ENCODE measurements at regions not wholly inside any gene's neighbourhood (a gene's known extent, or its start where the extent isn't known, plus 50 kb on each side); places are given as distances from the start of the nearest gene placed in this dataset.

DNA sequence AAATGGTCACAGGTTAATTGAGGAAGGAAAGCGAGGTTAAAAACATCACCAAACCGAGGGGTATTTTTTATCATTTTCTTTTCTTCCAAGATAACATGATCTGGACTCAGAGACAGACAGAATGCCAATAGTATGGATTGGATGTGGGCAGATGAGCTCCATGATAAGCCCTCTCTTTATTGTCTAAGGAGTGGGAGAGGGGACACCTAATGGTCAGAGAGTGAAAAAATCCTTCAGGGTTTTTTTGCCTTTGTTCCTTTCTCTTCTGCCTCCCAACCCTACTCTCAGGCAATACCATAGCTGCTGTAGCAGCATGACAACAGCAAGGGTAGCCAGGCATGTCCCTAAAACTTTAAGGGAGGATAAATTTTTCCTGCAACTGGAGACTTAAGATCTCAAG lies 94.7 kb downstream of the DIRAS2 start:
- Histone ChIP-seq H3K4me3 (ENCODE audit: low read length in 2 of 2) (no peak overlapping the region), H3K4ac (ENCODE audit: low read length) (no peak overlapping the region), H3K4me2 (ENCODE audit: insufficient read depth, low read length, poor library complexity, severe bottlenecking) (no peak overlapping the region), H3K9ac (ENCODE audit: low read depth, low read length, poor library complexity) (no peak overlapping the region), H3K27ac (replicated peaks; ENCODE audit: low read length) (no peak overlapping the region), H2AFZ (ENCODE audit: low read length) (peak overlapping the region; percentile 28), H4K91ac (ENCODE audit: low read depth, low read length, poor library complexity) (no peak overlapping the region), H3K4me1 (ENCODE audit: control insufficient read depth in 2 of 2, insufficient read depth in 1 of 2, low read depth in 1 of 2, low read length in 2 of 2) (peaks cover 1 to 23% of the 10 kb centered on the region in 2 donors), H3K18ac (ENCODE audit: low read length) (no peak overlapping the region), H3K9me3 (replicated peaks in 1 of 2; ENCODE audit: control insufficient read depth in 2 of 2, insufficient read depth in 1 of 2, low read depth in 1 of 2, low read length in 2 of 2) (peaks cover 6 to 21% of the 10 kb centered on the region in 2 donors), H2BK12ac (ENCODE audit: low read length) (no peak overlapping the region), H3K36me3 (replicated peaks in 1 of 2; ENCODE audit: control insufficient read depth in 2 of 2, insufficient read depth in 2 of 2, low read length in 2 of 2) (no peaks in the 10 kb centered on the region), H2AK5ac (ENCODE audit: low read depth, low read length) (no peak overlapping the region), H4K8ac (ENCODE audit: low read depth, low read length) (no peak overlapping the region), H3K79me1 (ENCODE audit: low read depth, low read length) (no peaks in the 10 kb centered on the region), H3K23ac (ENCODE audit: low read depth, low read length, poor library complexity) (no peak overlapping the region), H2BK5ac (ENCODE audit: low read length) (no peak overlapping the region), H3K27me3 (ENCODE audit: control insufficient read depth in 3 of 3, insufficient read depth in 3 of 3, low read depth in 1 of 3, low read length in 3 of 3) (no peaks in the 10 kb centered on the region), H2BK120ac (ENCODE audit: low read depth, low read length) (no peak overlapping the region), H2BK15ac (ENCODE audit: low read length) (no peak overlapping the region), H3K14ac (ENCODE audit: low read length) (no peak overlapping the region)
- no CpG with 5 or more reads among the region's 2 CpGs for WGBS, 2 donors (ENCODE audit: extremely low coverage in 2 of 2, insufficient read length in 2 of 2, insufficient replicate concordance in 1 of 2)
- DNase-seq (ENCODE audit: low spot score): no peak

DNA sequence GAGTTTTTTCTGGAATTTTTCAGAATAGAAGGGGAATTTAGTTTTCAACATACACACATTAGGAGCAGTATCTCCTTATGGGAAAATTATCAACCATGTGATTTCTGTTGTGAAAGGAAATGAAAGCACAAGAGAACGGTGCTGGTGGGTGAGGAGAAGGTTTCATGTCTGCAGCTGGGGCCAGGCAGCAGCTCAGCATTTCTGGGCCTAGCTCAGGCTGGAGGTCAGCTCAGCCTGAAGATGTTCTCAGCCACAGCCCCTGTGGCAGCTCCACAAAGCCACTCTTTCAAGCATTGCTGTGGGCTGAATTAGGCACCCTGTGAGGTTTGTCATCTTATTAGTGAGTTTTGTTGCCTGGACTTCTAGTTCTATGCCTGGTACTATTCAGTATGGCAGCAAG lies 90.3 kb downstream of the DIRAS2 start:
- no peak overlapping the region for H4K91ac ChIP-seq (ENCODE audit: low read depth, low read length, poor library complexity)
- no peaks in the 10 kb centered on the region for H3K36me3 ChIP-seq (replicated peaks in 1 of 2; ENCODE audit: control insufficient read depth in 2 of 2, insufficient read depth in 2 of 2, low read length in 2 of 2)
- H3K14ac ChIP-seq (ENCODE audit: low read length): no peak overlapping the region
- no peak overlapping the region for H3K27ac ChIP-seq (replicated peaks; ENCODE audit: low read length)
- H3K4me3 ChIP-seq (ENCODE audit: low read length in 2 of 2): no peak overlapping the region
- no peaks in the 10 kb centered on the region for H3K79me1 ChIP-seq (ENCODE audit: low read depth, low read length)
- WGBS, 2 donors (ENCODE audit: extremely low coverage in 2 of 2, insufficient read length in 2 of 2, insufficient replicate concordance in 1 of 2): no CpG with 5 or more reads among the region's 1 CpG
- H2AK5ac ChIP-seq (ENCODE audit: low read depth, low read length): no peak overlapping the region
- H3K27me3 ChIP-seq (ENCODE audit: control insufficient read depth in 3 of 3, insufficient read depth in 3 of 3, low read depth in 1 of 3, low read length in 3 of 3): no peaks in the 10 kb centered on the region
- H2BK12ac ChIP-seq (ENCODE audit: low read length): no peak overlapping the region
- no peak overlapping the region for H4K8ac ChIP-seq (ENCODE audit: low read depth, low read length)
- no peak overlapping the region for H2BK120ac ChIP-seq (ENCODE audit: low read depth, low read length)
- H3K18ac ChIP-seq (ENCODE audit: low read length): peak overlapping the region; percentile 8
- no peak overlapping the region for H2BK5ac ChIP-seq (ENCODE audit: low read length)
- DNase-seq (ENCODE audit: low spot score): no peak
- H3K23ac ChIP-seq (ENCODE audit: low read depth, low read length, poor library complexity): no peak overlapping the region
- peaks cover 0 to 6% of the 10 kb centered on the region in 2 donors for H3K4me1 ChIP-seq (ENCODE audit: control insufficient read depth in 2 of 2, insufficient read depth in 1 of 2, low read depth in 1 of 2, low read length in 2 of 2)
- no peak overlapping the region for H3K9ac ChIP-seq (ENCODE audit: low read depth, low read length, poor library complexity)
- peaks cover 6 to 29% of the 10 kb centered on the region in 2 donors for H3K9me3 ChIP-seq (replicated peaks in 1 of 2; ENCODE audit: control insufficient read depth in 2 of 2, insufficient read depth in 1 of 2, low read depth in 1 of 2, low read length in 2 of 2)
- H3K4ac ChIP-seq (ENCODE audit: low read length): no peak overlapping the region
- H2AFZ ChIP-seq (ENCODE audit: low read length): no peak overlapping the region
- no peak overlapping the region for H2BK15ac ChIP-seq (ENCODE audit: low read length)
- H3K4me2 ChIP-seq (ENCODE audit: insufficient read depth, low read length, poor library complexity, severe bottlenecking): no peak overlapping the region

DNA sequence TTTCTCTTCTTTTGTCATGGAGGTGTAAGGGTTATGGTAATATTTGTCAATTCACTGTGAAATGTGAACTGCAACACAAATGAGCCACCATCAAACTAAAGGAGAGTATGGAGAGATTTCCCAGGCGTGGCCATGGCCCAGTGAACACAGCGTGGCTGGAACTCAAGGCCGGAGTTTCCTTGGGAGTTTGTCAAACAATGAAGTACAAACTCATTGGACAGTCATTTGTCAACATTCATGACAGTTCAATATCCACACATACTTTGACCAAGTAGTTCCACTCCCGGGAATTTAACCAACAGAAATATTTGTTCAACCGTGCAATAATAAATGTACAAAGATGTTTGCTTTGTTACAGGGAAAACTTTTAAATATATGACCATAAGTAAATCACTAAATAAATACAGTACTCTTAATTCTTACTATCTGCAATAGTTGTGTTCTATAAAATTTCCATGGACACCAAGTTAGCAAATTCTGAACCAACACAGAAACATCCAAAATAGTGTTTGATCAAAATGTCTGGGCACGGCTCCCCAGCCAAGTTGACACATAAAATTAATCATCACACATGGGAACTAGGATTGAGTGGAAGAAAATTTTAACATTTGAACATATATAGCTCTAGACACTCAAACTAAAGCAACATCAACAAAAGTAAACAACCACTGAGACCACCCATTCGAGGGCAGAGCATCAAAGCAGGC lies 87.1 kb downstream of the DIRAS2 start:
- Histone ChIP-seq H2BK15ac (ENCODE audit: low read length) (no peak overlapping the region), H3K36me3 (replicated peaks in 1 of 2; ENCODE audit: control insufficient read depth in 2 of 2, insufficient read depth in 2 of 2, low read length in 2 of 2) (no peaks in the 10 kb centered on the region), H3K79me1 (ENCODE audit: low read depth, low read length) (no peaks in the 10 kb centered on the region), H4K8ac (ENCODE audit: low read depth, low read length) (no peak overlapping the region), H3K27ac (replicated peaks; ENCODE audit: low read length) (no peak overlapping the region), H3K4me2 (ENCODE audit: insufficient read depth, low read length, poor library complexity, severe bottlenecking) (no peak overlapping the region), H3K4me3 (ENCODE audit: low read length in 2 of 2) (no peak overlapping the region), H3K9me3 (replicated peaks in 1 of 2; ENCODE audit: control insufficient read depth in 2 of 2, insufficient read depth in 1 of 2, low read depth in 1 of 2, low read length in 2 of 2) (peaks cover 2 to 13% of the 10 kb centered on the region in 2 donors), H3K4me1 (ENCODE audit: control insufficient read depth in 2 of 2, insufficient read depth in 1 of 2, low read depth in 1 of 2, low read length in 2 of 2) (peaks cover 0 to 6% of the 10 kb centered on the region in 2 donors), H3K14ac (ENCODE audit: low read length) (no peak overlapping the region), H3K4ac (ENCODE audit: low read length) (no peak overlapping the region), H2BK5ac (ENCODE audit: low read length) (no peak overlapping the region), H2AK5ac (ENCODE audit: low read depth, low read length) (no peak overlapping the region), H3K23ac (ENCODE audit: low read depth, low read length, poor library complexity) (no peak overlapping the region), H2AFZ (ENCODE audit: low read length) (no peak overlapping the region), H3K9ac (ENCODE audit: low read depth, low read length, poor library complexity) (no peak overlapping the region), H2BK12ac (ENCODE audit: low read length) (no peak overlapping the region), H3K18ac (ENCODE audit: low read length) (no peak overlapping the region), H2BK120ac (ENCODE audit: low read depth, low read length) (no peak overlapping the region), H3K27me3 (ENCODE audit: control insufficient read depth in 3 of 3, insufficient read depth in 3 of 3, low read depth in 1 of 3, low read length in 3 of 3) (no peaks in the 10 kb centered on the region), H4K91ac (ENCODE audit: low read depth, low read length, poor library complexity) (no peak overlapping the region)
- WGBS, 2 donors (ENCODE audit: extremely low coverage in 2 of 2, insufficient read length in 2 of 2, insufficient replicate concordance in 1 of 2): no CpG with 5 or more reads among the region's 7 CpGs
- DNase-seq (ENCODE audit: low spot score): no peak

DNA sequence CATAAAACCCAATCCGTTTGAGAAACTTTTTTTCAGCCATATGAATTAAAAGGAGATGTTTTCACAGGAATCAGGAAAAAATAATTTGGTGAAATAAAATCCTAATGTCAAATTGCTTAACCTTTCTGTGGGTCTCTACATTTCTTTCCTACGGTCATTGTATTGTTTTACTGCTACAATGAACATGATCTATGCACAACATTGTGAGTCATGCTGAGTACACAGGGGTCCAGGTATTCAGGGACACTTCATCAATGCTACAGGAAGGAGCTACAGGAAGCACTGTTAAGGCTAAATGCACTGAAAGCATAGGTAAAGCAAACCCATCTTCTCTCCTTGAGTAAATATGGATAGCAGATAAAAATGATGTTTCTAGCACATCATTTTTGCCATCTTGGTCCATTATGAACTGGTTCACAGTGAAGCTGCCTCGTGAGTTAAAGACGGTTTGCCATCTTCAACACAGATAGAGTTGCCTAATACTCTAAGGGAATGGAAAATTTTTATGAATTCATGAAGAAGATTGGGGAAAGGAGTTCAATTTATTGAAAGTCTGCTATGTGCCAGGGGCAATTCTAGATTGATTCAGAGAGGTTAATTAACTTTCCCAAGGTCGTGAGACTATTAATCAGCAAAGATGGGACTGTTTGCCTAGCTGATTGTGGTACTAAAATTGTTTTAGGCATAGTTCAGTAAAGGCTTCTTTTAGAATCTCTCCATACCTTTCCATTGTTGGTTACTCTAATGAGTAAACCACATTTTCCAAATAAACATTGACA lies 85.5 kb downstream of the DIRAS2 start:
- Histone ChIP-seq H3K27ac (replicated peaks; ENCODE audit: low read length) (no peak overlapping the region), H3K79me1 (ENCODE audit: low read depth, low read length) (no peaks in the 10 kb centered on the region), H3K18ac (ENCODE audit: low read length) (no peak overlapping the region), H4K91ac (ENCODE audit: low read depth, low read length, poor library complexity) (no peak overlapping the region), H3K23ac (ENCODE audit: low read depth, low read length, poor library complexity) (no peak overlapping the region), H3K4ac (ENCODE audit: low read length) (no peak overlapping the region), H3K36me3 (replicated peaks in 1 of 2; ENCODE audit: control insufficient read depth in 2 of 2, insufficient read depth in 2 of 2, low read length in 2 of 2) (no peaks in the 10 kb centered on the region), H2AK5ac (ENCODE audit: low read depth, low read length) (no peak overlapping the region), H4K8ac (ENCODE audit: low read depth, low read length) (no peak overlapping the region), H3K9me3 (replicated peaks in 1 of 2; ENCODE audit: control insufficient read depth in 2 of 2, insufficient read depth in 1 of 2, low read depth in 1 of 2, low read length in 2 of 2) (peaks cover 2 to 13% of the 10 kb centered on the region in 2 donors), H2BK5ac (ENCODE audit: low read length) (no peak overlapping the region), H2BK12ac (ENCODE audit: low read length) (no peak overlapping the region), H3K9ac (ENCODE audit: low read depth, low read length, poor library complexity) (no peak overlapping the region), H3K4me3 (ENCODE audit: low read length in 2 of 2) (no peak overlapping the region), H3K4me2 (ENCODE audit: insufficient read depth, low read length, poor library complexity, severe bottlenecking) (no peak overlapping the region), H2BK120ac (ENCODE audit: low read depth, low read length) (no peak overlapping the region), H3K4me1 (ENCODE audit: control insufficient read depth in 2 of 2, insufficient read depth in 1 of 2, low read depth in 1 of 2, low read length in 2 of 2) (peaks cover 0 to 6% of the 10 kb centered on the region in 2 donors), H3K14ac (ENCODE audit: low read length) (no peak overlapping the region), H3K27me3 (ENCODE audit: control insufficient read depth in 3 of 3, insufficient read depth in 3 of 3, low read depth in 1 of 3, low read length in 3 of 3) (no peaks in the 10 kb centered on the region), H2AFZ (ENCODE audit: low read length) (no peak overlapping the region), H2BK15ac (ENCODE audit: low read length) (no peak overlapping the region)
- no CpG with 5 or more reads among the region's 5 CpGs for WGBS, 2 donors (ENCODE audit: extremely low coverage in 2 of 2, insufficient read length in 2 of 2, insufficient replicate concordance in 1 of 2)
- no peak for DNase-seq (ENCODE audit: low spot score)

All from neuronal stem cell (in vitro differentiated cells).